Esophagus squamous epithelium (tissue), 5 donors: ENCODE measurements at regions not wholly inside any gene's neighbourhood (a gene's known extent, or its start where the extent isn't known, plus 50 kb on each side); places are given as distances from the start of the nearest gene placed in this dataset.

Experiments used
- DNase-seq: peaks from one replicate; lab custom pipeline; 2025; lab: John Stamatoyannopoulos, UW
- H3K27ac ChIP-seq, 4 donors: fragments of 200-600 bp; sonication (generic); one replicate each; pipeline ENCODE4 v1.5.1; 2016 to 2019; ENCODE audit warnings: mild to moderate bottlenecking in 1 of 4
- H3K27me3 ChIP-seq, 4 donors: fragments of 200-600 bp; sonication (generic); 1 replicate in 3 of 4; 2 replicates in 1 of 4; pipeline versions ENCODE4 v1.5.1 to v1.6.0; 2017 to 2021; ENCODE audit warnings: antibody characterized with exemption in 1 of 4
- H3K36me3 ChIP-seq, 3 donors: fragments of 200-600 bp; sonication (generic); one replicate each; pipeline ENCODE4 v1.5.1; 2016 to 2019
- H3K4me1 ChIP-seq, 3 donors: fragments of 200-600 bp; sonication (generic); one replicate each; pipeline ENCODE4 v1.5.1; 2017 to 2019
- H3K4me3 ChIP-seq, 4 donors: fragments of 200-600 bp; sonication (generic); 1 replicate in 3 of 4; 2 replicates in 1 of 4; pipeline ENCODE4 v1.5.1; 2016 to 2019; ENCODE audit warnings: mild to moderate bottlenecking in 2 of 4, moderate library complexity in 1 of 4
- H3K9me3 ChIP-seq, 3 donors: fragments of 200-600 bp; sonication (generic); one replicate each; pipeline ENCODE4 v1.5.1; 2016 to 2019
- CTCF ChIP-seq, 6 experiments: fragments of 450-650 bp in 4 of 6; fragments of 200-600 bp in 2 of 6; sonication (generic) in 2 of 6; IDR thresholded peaks; one replicate each; pipeline ENCODE4 v1.5.1; 2016 to 2019; ENCODE audit warnings: antibody characterized with exemption in 6 of 6, mild to moderate bottlenecking in 4 of 6, moderate library complexity in 4 of 6
- POLR2A ChIP-seq, 4 donors: fragments of 450-650 bp; IDR thresholded peaks; one replicate each; pipeline ENCODE4 v1.6.1; 2017; ENCODE audit warnings: antibody characterized with exemption in 4 of 4, mild to moderate bottlenecking in 4 of 4, moderate library complexity in 3 of 4
- WGBS, 2 donors: methylation state at CpG; one replicate each; pipeline ENCODE4 v1.1.5; 2018; 5-methylcytosine and 5-hydroxymethylcytosine counted together
- intact Hi-C: fragments of 100-400 bp; cut with DNase I; formaldehyde crosslinking; loops from one replicate; pipeline ENCODE4 v1.15.0; 2022
- donor health status: DM: yes; HTN: yes; CAD: no.

- no peak for TF ChIP-seq CTCF (IDR thresholded peaks at IDR 0.05)
- TF ChIP-seq POLR2A (IDR thresholded peaks at IDR 0.05), result no peak
- 44% methylated on average over 3 of the region's 3 CpGs for WGBS, 2 donors
- Histone ChIP-seq H3K4me1 (no peaks in the 10 kb centered on the region), H3K36me3 (no peaks in the 10 kb centered on the region), H3K9me3 (peaks cover 0 to 3% (median 0%) of the 10 kb centered on the region in 3 donors), H3K27me3 (no peaks in the 10 kb centered on the region), H3K4me3 (no peak overlapping the region), H3K27ac (no peak overlapping the region)
- no peak for DNase-seq
- intact Hi-C loops, result no loop called here
These were observed 1351.6 kb downstream of the AMY1C start for GRCh38 chr1:105101261-105101660.

- intact Hi-C loops, result no loop called here
These were observed 1352.7 kb downstream of the AMY1C start for GRCh38 chr1:105102371-105102770.

GRCh38 chr1:105122041-105122440 lies 1372.3 kb downstream of the AMY1C start:
- no peaks in the 10 kb centered on the region for H3K27me3 ChIP-seq
- no peaks in the 10 kb centered on the region for H3K9me3 ChIP-seq
- intact Hi-C loops, result no loop called here
- no peaks in the 10 kb centered on the region for H3K36me3 ChIP-seq
- H3K4me3 ChIP-seq, result no peak overlapping the region
- H3K4me1 ChIP-seq, result no peaks in the 10 kb centered on the region
- TF ChIP-seq CTCF (IDR thresholded peaks at IDR 0.05), result no peak
- no peak for DNase-seq
- H3K27ac ChIP-seq, result no peak overlapping the region
- 62 to 67% methylated on average over 2 of the region's 2 CpGs for WGBS, 2 donors

More at GRCh38 chr1:105102371-105102770, 1352.7 kb downstream of the AMY1C start:
- no peaks in the 10 kb centered on the region for H3K4me1 ChIP-seq
- H3K36me3 ChIP-seq, result no peaks in the 10 kb centered on the region
- H3K9me3 ChIP-seq, result peaks cover 0 to 4% (median 0%) of the 10 kb centered on the region in 3 donors
- H3K27ac ChIP-seq, result no peak overlapping the region
- WGBS, 2 donors, result 66 to 70% methylated on average over 3 of the region's 3 CpGs
- H3K4me3 ChIP-seq, result no peak overlapping the region
- no peaks in the 10 kb centered on the region for H3K27me3 ChIP-seq
- DNase-seq, result no peak
- TF ChIP-seq POLR2A (IDR thresholded peaks at IDR 0.05) (no peak), CTCF (IDR thresholded peaks at IDR 0.05) (no peak)

GRCh38 chr1:105137543-105138457 lies 1388.1 kb downstream of the AMY1C start:
- no peaks in the 10 kb centered on the region for H3K4me1 ChIP-seq
- no peaks in the 10 kb centered on the region for H3K27me3 ChIP-seq
- no peak for TF ChIP-seq CTCF (IDR thresholded peaks at IDR 0.05)
- TF ChIP-seq POLR2A (IDR thresholded peaks at IDR 0.05), result no peak
- intact Hi-C loops, result no loop called here
- no peak overlapping the region for H3K4me3 ChIP-seq
- no peak overlapping the region for H3K27ac ChIP-seq
- H3K36me3 ChIP-seq, result no peaks in the 10 kb centered on the region
- no peak for DNase-seq
- 64 to 65% methylated on average over 7 to 12 of the region's 14 CpGs for WGBS, 2 donors
- no peaks in the 10 kb centered on the region for H3K9me3 ChIP-seq

- H3K4me1 ChIP-seq, result no peaks in the 10 kb centered on the region
- no peaks in the 10 kb centered on the region for H3K9me3 ChIP-seq
- H3K27ac ChIP-seq, result no peak overlapping the region
- intact Hi-C loops, result no loop called here
- no peaks in the 10 kb centered on the region for H3K36me3 ChIP-seq
- H3K4me3 ChIP-seq, result no peak overlapping the region
- no peak for DNase-seq
- H3K27me3 ChIP-seq, result no peaks in the 10 kb centered on the region
- TF ChIP-seq CTCF (IDR thresholded peaks at IDR 0.05) (no peak), POLR2A (IDR thresholded peaks at IDR 0.05) (no peak)
- 56 to 72% methylated on average over 3 to 8 of the region's 8 CpGs for WGBS, 2 donors
These were observed 1388.8 kb downstream of the AMY1C start for GRCh38 chr1:105138458-105138893.
